Osteocyte (in vitro differentiated cells): ENCODE measurements at regions not wholly inside any gene's neighbourhood (a gene's known extent, or its start where the extent isn't known, plus 50 kb on each side); places are given as distances from the start of the nearest gene placed in this dataset.

Experiments
- DNase-seq: peaks from one replicate; pipeline ENCODE4 v3.0.0; 2021; ENCODE audit warnings: mixed read lengths; ENCODE audit not compliant: unreplicated experiment; ENCODE audit errors: extremely low spot score
- H3K27ac Mint-ChIP-seq: one replicate; pipeline ENCODE4 v1.8.0; 2021; ENCODE audit warnings: mild to moderate bottlenecking, mixed read lengths; ENCODE audit not compliant: unreplicated experiment
- H3K27me3 Mint-ChIP-seq: one replicate; pipeline ENCODE4 v1.8.0; 2021; ENCODE audit warnings: mixed read lengths; ENCODE audit not compliant: unreplicated experiment
- H3K36me3 Mint-ChIP-seq: one replicate; pipeline ENCODE4 v1.8.0; 2021; ENCODE audit warnings: mixed read lengths; ENCODE audit not compliant: unreplicated experiment
- H3K4me1 Mint-ChIP-seq: one replicate; pipeline ENCODE4 v1.8.0; 2021; ENCODE audit warnings: mixed read lengths; ENCODE audit not compliant: unreplicated experiment
- H3K4me3 Mint-ChIP-seq: one replicate; pipeline ENCODE4 v1.8.0; 2021; ENCODE audit warnings: mild to moderate bottlenecking, moderate library complexity, mixed read lengths; ENCODE audit not compliant: unreplicated experiment
- H3K9me3 Mint-ChIP-seq: one replicate; pipeline ENCODE4 v1.8.0; 2021; ENCODE audit warnings: mixed read lengths; ENCODE audit not compliant: unreplicated experiment
- CTCF ChIP-seq: fragments of 200-600 bp; sonication (generic); IDR thresholded peaks from 2 replicates; pipeline ENCODE4 v1.5.0; 2021; ENCODE audit warnings: antibody characterized with exemption, mild to moderate bottlenecking, moderate library complexity

- no peak for TF ChIP-seq CTCF
- no peak for DNase-seq
- H3K4me1 Mint-ChIP-seq: no peaks in the 10 kb centered on the region
- H3K27ac Mint-ChIP-seq: no peak overlapping the region
- H3K9me3 Mint-ChIP-seq: no peaks in the 10 kb centered on the region
- peaks cover 4% of the 10 kb centered on the region for H3K27me3 Mint-ChIP-seq
- H3K36me3 Mint-ChIP-seq: no peaks in the 10 kb centered on the region
- no peak overlapping the region for H3K4me3 Mint-ChIP-seq
Observed at GRCh38 chr18:2168022-2168421, 403.3 kb downstream of the METTL4 start.

- no peak for DNase-seq
- Mint-ChIP-seq H3K36me3 (no peaks in the 10 kb centered on the region), H3K4me1 (no peaks in the 10 kb centered on the region), H3K9me3 (no peaks in the 10 kb centered on the region), H3K27me3 (peaks cover 10% of the 10 kb centered on the region), H3K4me3 (no peak overlapping the region), H3K27ac (no peak overlapping the region)
- TF ChIP-seq CTCF: no peak
Observed at GRCh38 chr18:2169656-2170055, 401.6 kb downstream of the METTL4 start.

- Mint-ChIP-seq H3K36me3 (no peaks in the 10 kb centered on the region), H3K9me3 (no peaks in the 10 kb centered on the region), H3K4me3 (no peak overlapping the region), H3K27me3 (peaks cover 10% of the 10 kb centered on the region), H3K4me1 (no peaks in the 10 kb centered on the region), H3K27ac (no peak overlapping the region)
- no peak for DNase-seq
- TF ChIP-seq CTCF: no peak
Observed at GRCh38 chr18:2171840-2172625, 399.3 kb downstream of the METTL4 start.

GRCh38 chr18:2172881-2173280 is 398.4 kb downstream of the METTL4 start:
- Mint-ChIP-seq H3K27me3 (peaks cover 10% of the 10 kb centered on the region), H3K27ac (no peak overlapping the region), H3K36me3 (no peaks in the 10 kb centered on the region), H3K4me3 (no peak overlapping the region), H3K4me1 (no peaks in the 10 kb centered on the region), H3K9me3 (no peaks in the 10 kb centered on the region)
- no peak for TF ChIP-seq CTCF
- DNase-seq: no peak

GRCh38 chr18:2173486-2173885 is 397.8 kb downstream of the METTL4 start:
- no peak for DNase-seq
- H3K36me3 Mint-ChIP-seq: no peaks in the 10 kb centered on the region
- peaks cover 11% of the 10 kb centered on the region for H3K27me3 Mint-ChIP-seq
- no peak overlapping the region for H3K4me3 Mint-ChIP-seq
- H3K4me1 Mint-ChIP-seq: no peaks in the 10 kb centered on the region
- H3K9me3 Mint-ChIP-seq: no peaks in the 10 kb centered on the region
- no peak for TF ChIP-seq CTCF
- no peak overlapping the region for H3K27ac Mint-ChIP-seq
